ENCODE measurements at regions not wholly inside any gene's neighbourhood (a gene's known extent, or its start where the extent isn't known, plus 50 kb on each side); places are given as distances from the start of the nearest gene placed in this dataset.

DNA sequence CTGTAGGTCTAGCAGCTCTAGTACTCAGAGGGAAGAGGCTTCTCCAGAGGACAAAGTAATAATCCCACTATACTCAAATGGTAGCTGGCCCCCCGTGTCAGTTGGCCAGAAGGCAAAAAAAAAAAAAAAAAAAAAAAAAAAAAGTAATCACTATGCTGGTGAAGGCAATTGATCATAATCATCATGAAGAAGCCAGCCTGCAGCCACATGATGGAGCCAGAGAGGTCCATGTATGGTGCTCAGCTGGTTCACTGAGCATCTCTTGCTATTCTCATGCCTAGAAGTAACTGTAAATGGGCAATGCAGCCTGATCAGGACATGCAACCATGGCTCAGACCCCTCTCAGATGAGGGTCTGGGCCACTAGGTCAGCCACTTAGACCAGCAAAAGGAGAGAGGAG is 378.8 kb downstream of the MED13L start:
- Histone ChIP-seq H4K20me1 (no peaks in the 10 kb centered on the region), H3K9ac (no peak overlapping the region), H3K9me3 (replicated peaks in 1 of 11) (peaks cover 0 to 6% (median 0%) of the 10 kb centered on the region in 11 experiments; a peak in 2 of 22 replicates), H3K4me2 (no peak overlapping the region), H3K27me3 (no peaks in the 10 kb centered on the region), H3K4me3 (no peak overlapping the region), H3K36me3 (no peaks in the 10 kb centered on the region), H3K27ac (no peak overlapping the region), H3K4me1 (no peaks in the 10 kb centered on the region)
- TF ChIP-seq Cebpa-rat (IDR thresholded peaks at IDR 0.05): no peak

DNA sequence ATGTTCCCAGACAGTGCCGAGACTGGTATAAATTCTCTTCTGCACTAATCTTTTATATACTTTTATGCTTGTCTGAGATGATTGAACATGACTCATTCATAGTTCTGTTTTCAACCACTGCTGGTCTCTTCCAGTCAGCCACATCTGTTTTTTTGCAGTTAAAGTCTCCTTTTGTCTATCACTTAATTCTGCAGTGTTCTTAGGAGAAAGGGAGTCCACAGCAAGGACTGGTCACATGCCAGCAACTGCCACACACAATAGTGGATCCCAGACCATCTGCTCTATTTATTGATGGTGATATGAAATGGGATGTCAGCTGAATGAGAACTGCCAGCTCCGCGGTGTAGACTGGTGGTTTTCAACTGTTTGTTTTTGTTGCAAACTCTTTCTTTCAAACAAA is 379.8 kb downstream of the MED13L start:
- Histone ChIP-seq H3K9ac (no peak overlapping the region), H3K4me3 (no peak overlapping the region), H4K20me1 (no peaks in the 10 kb centered on the region), H3K27ac (no peak overlapping the region), H3K27me3 (no peaks in the 10 kb centered on the region), H3K9me3 (replicated peaks in 1 of 11) (peaks cover 0 to 6% (median 0%) of the 10 kb centered on the region in 11 experiments; a peak in 2 of 22 replicates), H3K4me1 (no peaks in the 10 kb centered on the region), H3K36me3 (no peaks in the 10 kb centered on the region), H3K4me2 (no peak overlapping the region)
- no peak for TF ChIP-seq Cebpa-rat (IDR thresholded peaks at IDR 0.05)

DNA sequence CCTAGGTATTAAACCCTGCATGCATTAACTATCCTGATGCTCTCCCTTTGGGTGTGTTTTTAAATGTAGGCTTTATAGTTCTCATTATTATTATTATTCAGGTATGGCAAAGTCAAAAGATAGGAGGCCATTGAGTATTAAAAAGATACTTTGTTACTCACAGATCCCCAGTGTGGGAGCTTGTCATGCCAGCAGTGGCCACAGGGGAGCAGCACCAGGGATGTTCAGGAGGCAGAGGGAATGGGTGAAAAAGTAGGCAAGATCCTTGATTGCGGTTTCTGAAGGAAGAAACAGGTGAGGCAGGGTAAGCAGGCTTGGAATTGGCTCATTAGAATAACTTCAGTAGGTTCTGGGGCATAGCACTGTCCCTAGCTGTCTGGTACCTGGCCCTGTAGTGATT is 382.2 kb downstream of the MED13L start:
- Histone ChIP-seq H3K4me1 (no peaks in the 10 kb centered on the region), H3K4me3 (no peak overlapping the region), H3K9ac (no peak overlapping the region), H3K4me2 (no peak overlapping the region), H3K27me3 (no peaks in the 10 kb centered on the region), H3K9me3 (replicated peaks in 1 of 11) (peaks cover 0 to 6% (median 0%) of the 10 kb centered on the region in 11 experiments; a peak in 2 of 22 replicates), H3K27ac (no peak overlapping the region), H4K20me1 (no peaks in the 10 kb centered on the region), H3K36me3 (no peaks in the 10 kb centered on the region)
- TF ChIP-seq Cebpa-rat (IDR thresholded peaks at IDR 0.05): no peak

DNA sequence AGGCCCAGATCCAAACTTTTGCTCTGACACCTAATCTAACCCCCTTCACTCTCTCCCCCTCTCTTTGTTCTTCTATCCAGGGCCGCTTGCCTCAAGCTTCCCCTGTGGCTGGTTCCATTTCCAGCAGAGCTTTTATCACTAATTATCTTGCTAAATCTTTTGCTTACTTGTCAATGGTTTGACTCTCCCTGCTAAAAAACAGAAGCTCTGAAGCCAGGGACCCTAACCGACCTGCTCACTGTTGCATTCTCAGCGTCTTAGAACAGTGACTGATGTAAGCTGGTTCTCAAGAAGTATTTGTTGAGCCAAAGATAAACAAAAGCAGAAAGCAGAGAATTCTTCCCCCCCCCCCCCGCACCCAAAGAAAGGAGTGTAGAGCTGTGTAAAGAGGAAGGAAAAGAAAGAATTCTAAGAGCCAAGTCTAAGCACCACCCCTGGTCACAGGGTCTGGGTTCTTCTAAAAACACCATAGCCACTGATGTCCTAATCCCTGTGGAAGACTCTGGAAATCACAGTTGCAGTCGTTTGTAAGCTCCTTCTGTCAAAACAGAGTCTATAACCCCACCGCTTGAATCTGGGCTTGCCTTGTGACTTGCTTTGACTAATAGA is 385.8 kb downstream of the MED13L start:
- no peak overlapping the region; a peak in 1 of 22 replicates for H3K4me2 ChIP-seq
- TF ChIP-seq Cebpa-rat (IDR thresholded peaks at IDR 0.05): no peak
- no peak overlapping the region for H3K9ac ChIP-seq
- H3K36me3 ChIP-seq: no peaks in the 10 kb centered on the region
- peaks cover 0 to 6% (median 0%) of the 10 kb centered on the region in 11 experiments; a peak in 2 of 22 replicates for H3K9me3 ChIP-seq (replicated peaks in 1 of 11)
- H3K27ac ChIP-seq: no peak overlapping the region
- no peaks in the 10 kb centered on the region for H4K20me1 ChIP-seq
- H3K27me3 ChIP-seq: no peaks in the 10 kb centered on the region
- H3K4me3 ChIP-seq: no peak overlapping the region
- H3K4me1 ChIP-seq: no peaks in the 10 kb centered on the region

- H3K27me3 ChIP-seq: no peaks in the 10 kb centered on the region
- H3K9me3 ChIP-seq (replicated peaks in 1 of 11): no peaks in the 10 kb centered on the region
These were observed 390.8 kb downstream of the MED13L start for GRCh38 chr12:115886666-115887065.

GRCh38 chr12:115885040-115885690 is 392.3 kb downstream of the MED13L start:
- Histone ChIP-seq H3K9ac (no peak overlapping the region), H3K4me1 (no peaks in the 10 kb centered on the region), H3K4me2 (no peak overlapping the region), H3K9me3 (replicated peaks in 1 of 11) (no peaks in the 10 kb centered on the region; a peak in 1 of 22 replicates), H3K27ac (no peak overlapping the region), H4K20me1 (no peaks in the 10 kb centered on the region), H3K4me3 (no peak overlapping the region), H3K27me3 (no peaks in the 10 kb centered on the region), H3K36me3 (no peaks in the 10 kb centered on the region)
- no peak for TF ChIP-seq Cebpa-rat (IDR thresholded peaks at IDR 0.05)

More at GRCh38 chr12:115886666-115887065, 390.8 kb downstream of the MED13L start:
- Histone ChIP-seq H3K4me3 (no peak overlapping the region), H3K36me3 (no peaks in the 10 kb centered on the region), H3K9ac (no peak overlapping the region), H3K4me2 (no peak overlapping the region), H3K27ac (no peak overlapping the region), H4K20me1 (no peaks in the 10 kb centered on the region), H3K4me1 (no peaks in the 10 kb centered on the region)
- no peak for TF ChIP-seq Cebpa-rat (IDR thresholded peaks at IDR 0.05)

DNA sequence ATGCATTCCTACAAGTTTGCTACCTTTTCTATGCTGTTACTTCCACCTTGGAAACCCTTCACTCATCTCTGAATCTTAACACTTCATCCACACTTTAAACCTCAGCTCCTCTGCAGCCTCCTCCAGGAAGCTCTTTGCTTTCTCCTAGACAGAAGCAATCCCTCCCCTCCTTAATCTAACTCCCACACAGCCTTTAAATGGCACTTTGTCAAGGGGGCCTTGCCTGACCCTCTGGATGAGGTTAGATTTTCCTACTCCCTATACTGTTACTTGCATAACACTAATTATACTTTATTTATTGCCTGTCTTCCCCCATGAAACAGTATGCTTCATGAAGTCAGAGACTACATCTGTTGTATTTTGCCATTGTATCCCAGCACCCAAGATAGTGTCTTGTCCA is 394.6 kb downstream of the MED13L start:
- no peak overlapping the region for H3K27ac ChIP-seq
- TF ChIP-seq Cebpa-rat (IDR thresholded peaks at IDR 0.05): no peak
- no peak overlapping the region for H3K4me2 ChIP-seq
- no peaks in the 10 kb centered on the region for H4K20me1 ChIP-seq
- no peaks in the 10 kb centered on the region for H3K4me1 ChIP-seq
- H3K27me3 ChIP-seq: no peaks in the 10 kb centered on the region
- no peaks in the 10 kb centered on the region; a peak in 1 of 22 replicates for H3K9me3 ChIP-seq (replicated peaks in 1 of 11)
- H3K4me3 ChIP-seq: no peak overlapping the region
- no peaks in the 10 kb centered on the region for H3K36me3 ChIP-seq
- no peak overlapping the region for H3K9ac ChIP-seq

DNA sequence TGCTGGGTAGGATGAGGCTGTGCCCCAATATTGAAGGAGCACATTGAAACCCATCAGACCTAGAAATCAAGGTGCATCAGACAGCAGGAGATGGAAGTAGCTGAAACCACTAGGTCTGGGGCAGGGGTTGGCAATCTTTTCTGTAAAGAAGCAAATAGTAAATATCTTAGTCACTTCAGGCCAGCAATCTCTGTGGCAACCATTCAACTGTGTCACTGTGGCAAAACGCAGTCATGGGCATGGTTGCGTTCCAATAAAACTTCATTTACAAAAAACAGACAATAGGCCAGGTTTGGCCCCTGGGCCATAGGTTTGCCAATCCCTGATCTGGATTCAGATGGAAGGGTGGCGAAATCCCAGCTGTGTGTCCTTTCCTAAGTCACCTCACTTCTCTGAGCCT is 397.3 kb downstream of the MED13L start:
- no peak overlapping the region for H3K4me2 ChIP-seq
- H3K9ac ChIP-seq: no peak overlapping the region
- no peak overlapping the region for H3K27ac ChIP-seq
- no peaks in the 10 kb centered on the region for H4K20me1 ChIP-seq
- H3K36me3 ChIP-seq: no peaks in the 10 kb centered on the region
- no peaks in the 10 kb centered on the region for H3K4me1 ChIP-seq
- no peaks in the 10 kb centered on the region for H3K27me3 ChIP-seq
- no peak overlapping the region for H3K4me3 ChIP-seq
- H3K9me3 ChIP-seq (replicated peaks in 1 of 11): peaks cover 0 to 9% (median 0%) of the 10 kb centered on the region in 11 experiments; a peak in 6 of 22 replicates
- TF ChIP-seq Cebpa-rat (IDR thresholded peaks at IDR 0.05): no peak

DNA sequence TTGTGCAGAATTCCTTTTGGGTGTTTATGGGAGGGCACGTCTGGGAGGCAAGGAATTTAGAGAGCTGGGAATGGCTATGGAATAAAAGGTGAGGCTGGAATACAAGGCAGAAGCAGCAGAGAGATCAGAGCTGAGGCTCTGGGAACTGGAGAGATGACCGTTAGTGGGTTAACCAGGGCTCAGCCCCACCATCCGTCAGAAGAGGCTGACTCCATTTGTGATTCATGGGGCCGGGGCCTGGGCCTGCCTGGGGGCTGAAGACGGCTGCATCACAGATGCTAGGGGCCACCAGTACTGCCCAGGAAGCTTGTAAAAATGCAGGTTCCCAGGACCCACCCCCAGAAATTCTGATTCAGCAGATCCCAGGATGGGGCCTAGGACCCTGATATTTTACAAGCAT is 398.1 kb downstream of the MED13L start:
- Histone ChIP-seq H3K4me3 (no peak overlapping the region), H3K27me3 (no peaks in the 10 kb centered on the region), H3K27ac (no peak overlapping the region), H3K4me2 (no peak overlapping the region), H3K9ac (no peak overlapping the region), H4K20me1 (no peaks in the 10 kb centered on the region), H3K36me3 (no peaks in the 10 kb centered on the region), H3K4me1 (no peaks in the 10 kb centered on the region), H3K9me3 (replicated peaks in 1 of 11) (peaks cover 0 to 9% (median 0%) of the 10 kb centered on the region in 11 experiments; a peak in 6 of 22 replicates)
- no peak for TF ChIP-seq Cebpa-rat (IDR thresholded peaks at IDR 0.05)

Measured in BLaER1 treated with 17β-estradiol and CSF1 and Interleukin-3, amounts not matched to agents 10 nM and 100 nM (cell line).